ENCODE measurements at regions not wholly inside any gene's neighbourhood (a gene's known extent, or its start where the extent isn't known, plus 50 kb on each side); places are given as distances from the start of the nearest gene placed in this dataset.

DNA sequence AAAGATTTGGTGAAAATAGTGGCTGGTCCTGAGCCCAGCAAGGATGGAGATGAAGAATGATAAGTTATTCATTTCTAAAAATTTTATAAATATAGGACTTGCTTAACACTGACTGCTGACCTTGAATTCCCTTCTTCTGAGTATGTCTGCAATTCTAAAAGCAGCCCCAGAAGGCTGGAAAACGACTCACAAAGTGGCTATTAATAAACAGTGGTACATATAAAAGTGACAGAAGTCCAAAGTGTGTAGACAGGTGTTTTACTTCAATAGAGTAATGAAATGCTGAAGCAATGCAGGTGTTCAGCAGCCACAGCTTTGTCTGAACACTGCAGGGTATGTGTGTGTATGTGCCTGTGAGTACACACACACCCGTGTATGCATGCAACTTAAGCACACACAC lies 219.0 kb upstream of the NRIP1 start:
- TF ChIP-seq, protein P1, sequence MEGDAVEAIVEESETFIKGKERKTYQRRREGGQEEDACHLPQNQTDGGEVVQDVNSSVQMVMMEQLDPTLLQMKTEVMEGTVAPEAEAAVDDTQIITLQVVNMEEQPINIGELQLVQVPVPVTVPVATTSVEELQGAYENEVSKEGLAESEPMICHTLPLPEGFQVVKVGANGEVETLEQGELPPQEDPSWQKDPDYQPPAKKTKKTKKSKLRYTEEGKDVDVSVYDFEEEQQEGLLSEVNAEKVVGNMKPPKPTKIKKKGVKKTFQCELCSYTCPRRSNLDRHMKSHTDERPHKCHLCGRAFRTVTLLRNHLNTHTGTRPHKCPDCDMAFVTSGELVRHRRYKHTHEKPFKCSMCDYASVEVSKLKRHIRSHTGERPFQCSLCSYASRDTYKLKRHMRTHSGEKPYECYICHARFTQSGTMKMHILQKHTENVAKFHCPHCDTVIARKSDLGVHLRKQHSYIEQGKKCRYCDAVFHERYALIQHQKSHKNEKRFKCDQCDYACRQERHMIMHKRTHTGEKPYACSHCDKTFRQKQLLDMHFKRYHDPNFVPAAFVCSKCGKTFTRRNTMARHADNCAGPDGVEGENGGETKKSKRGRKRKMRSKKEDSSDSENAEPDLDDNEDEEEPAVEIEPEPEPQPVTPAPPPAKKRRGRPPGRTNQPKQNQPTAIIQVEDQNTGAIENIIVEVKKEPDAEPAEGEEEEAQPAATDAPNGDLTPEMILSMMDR (IDR thresholded peaks at IDR 0.05), result no peak
- TF ChIP-seq EZH2 (IDR thresholded peaks at IDR 0.05), result no peak
- TF ChIP-seq EZH2phosphoT487 (IDR thresholded peaks at IDR 0.05), result no peak

Measured in neural progenitor cell (in vitro differentiated cells).